NT2/D1 (cell line): ENCODE measurements at regions not wholly inside any gene's neighbourhood (a gene's known extent, or its start where the extent isn't known, plus 50 kb on each side); places are given as distances from the start of the nearest gene placed in this dataset.

Source experiments
- DNase-seq: peaks from one replicate; pipeline ENCODE4 v3.0.0-alpha.2; 2011; ENCODE audit warnings: low read depth, low spot score
- H3K27me3 ChIP-seq: 2 replicates; pipeline ENCODE4 v1.6.0; 2011; ENCODE audit warnings: mild to moderate bottlenecking; ENCODE audit not compliant: insufficient read length, insufficient read depth
- H3K36me3 ChIP-seq: 2 replicates; pipeline ENCODE4 v1.6.1; 2011; ENCODE audit warnings: mild to moderate bottlenecking, low read length, mixed read lengths; ENCODE audit not compliant: insufficient read depth, insufficient read length
- H3K4me1 ChIP-seq: 2 replicates; pipeline ENCODE4 v1.5.1; 2011; ENCODE audit not compliant: insufficient read depth, insufficient read length
- H3K4me3 ChIP-seq: 2 replicates; pipeline ENCODE4 v1.5.1; 2011; ENCODE audit warnings: low read depth; ENCODE audit not compliant: insufficient read length
- H3K9ac ChIP-seq: 2 replicates; pipeline ENCODE4 v1.6.0; 2011; ENCODE audit warnings: low read depth; ENCODE audit not compliant: insufficient read length
- H3K9me3 ChIP-seq: 2 replicates; pipeline ENCODE4 v1.5.1; 2011; ENCODE audit warnings: mild to moderate bottlenecking, low read length; ENCODE audit not compliant: insufficient read depth
- SUZ12 ChIP-seq: IDR thresholded peaks from 2 replicates; pipeline ENCODE4 v1.6.1; 2011; ENCODE audit not compliant: insufficient read length, insufficient read depth; ENCODE audit errors: extremely low read depth
- YY1 ChIP-seq: IDR thresholded peaks from 2 replicates; pipeline ENCODE4 v1.6.1; 2011; ENCODE audit not compliant: insufficient read length, insufficient read depth
- ZNF274 ChIP-seq: IDR thresholded peaks from 2 replicates; pipeline ENCODE4 v1.6.1; 2011; ENCODE audit warnings: mild to moderate bottlenecking, low read depth, low read length

DNA sequence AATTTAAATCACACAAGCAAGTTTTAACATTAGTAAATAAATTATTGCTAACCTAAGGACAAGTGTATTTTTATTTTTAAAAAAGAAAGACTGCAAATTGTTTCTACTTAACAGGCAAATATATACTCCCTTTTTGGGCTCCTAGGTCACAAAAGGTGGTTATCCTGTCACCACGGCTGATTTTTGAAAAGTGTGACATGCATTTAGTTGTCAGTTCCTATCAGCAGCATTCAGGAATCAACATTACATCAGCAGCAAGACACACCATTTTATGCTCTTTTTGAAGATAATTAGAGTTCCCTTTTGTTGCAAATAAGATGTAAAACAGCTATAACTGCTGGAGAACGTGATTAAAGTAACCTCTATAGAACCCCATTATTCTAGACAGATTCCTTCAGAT lies 357.5 kb upstream of the TMCO5A start:
- H3K36me3 ChIP-seq = no peaks in the 10 kb centered on the region
- no peak overlapping the region for H3K4me3 ChIP-seq
- no peak for DNase-seq
- peaks cover 4% of the 10 kb centered on the region; the same call in 1 of the 2 replicates for H3K9me3 ChIP-seq
- H3K9ac ChIP-seq = no peak overlapping the region
- no peaks in the 10 kb centered on the region for H3K4me1 ChIP-seq
- TF ChIP-seq YY1 (no peak), ZNF274 (no peak), SUZ12 (no peak)
- H3K27me3 ChIP-seq = no peaks in the 10 kb centered on the region

DNA sequence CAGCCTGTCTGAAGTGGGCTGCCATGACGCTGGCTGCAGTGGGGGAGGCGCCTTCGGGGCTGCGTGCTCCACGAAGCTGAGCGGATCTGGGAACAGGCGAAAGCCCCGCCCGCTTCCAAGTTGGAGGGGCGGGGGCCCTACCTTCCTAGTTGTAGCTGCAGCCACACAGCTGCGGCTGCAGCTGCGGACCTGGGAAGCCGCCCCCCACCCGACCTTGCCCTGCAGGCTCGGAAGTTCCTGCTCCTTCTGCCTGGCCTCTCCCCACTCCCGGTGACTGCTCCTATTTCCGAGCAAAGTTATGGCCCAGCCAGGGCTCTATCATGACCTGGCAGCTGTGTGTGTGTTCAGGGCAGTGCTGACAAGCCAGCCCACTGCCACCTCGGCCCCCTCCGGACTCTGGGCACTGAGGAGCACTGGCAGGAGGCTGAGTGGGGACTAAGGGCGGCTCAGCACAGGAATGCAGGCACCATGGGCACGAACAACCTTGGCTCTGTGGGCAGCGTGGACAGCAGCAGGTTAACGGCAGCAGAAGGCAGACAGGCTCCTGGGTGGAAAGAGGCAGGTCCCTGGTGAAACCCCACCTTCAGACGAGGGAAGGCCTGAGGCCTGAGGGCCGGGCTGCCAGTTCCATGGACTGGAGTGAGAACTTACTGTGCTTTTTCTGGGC lies 352.4 kb upstream of the TMCO5A start:
- H3K27me3 ChIP-seq = no peaks in the 10 kb centered on the region
- H3K9me3 ChIP-seq = peaks cover 15% of the 10 kb centered on the region; the same call in 1 of the 2 replicates

DNA sequence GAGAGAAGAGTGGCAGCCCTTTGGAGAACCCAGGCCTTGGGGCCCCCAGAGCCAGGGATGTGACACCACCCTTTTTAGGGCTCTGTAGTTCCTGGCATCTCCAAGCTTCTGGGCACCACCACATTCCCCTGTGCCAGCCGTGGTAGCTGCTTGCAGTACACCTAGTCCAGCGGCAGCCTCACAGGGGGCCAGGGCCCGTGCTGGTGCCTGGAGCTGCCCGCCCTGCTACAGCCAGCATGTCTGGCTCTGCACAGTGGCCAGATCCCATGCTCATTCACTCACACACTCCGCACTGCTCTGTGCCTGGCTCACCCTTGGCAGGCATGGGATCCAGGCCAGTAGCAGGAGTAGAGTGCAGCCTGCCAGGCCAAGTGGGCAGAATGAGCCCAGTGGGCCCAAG lies 351.6 kb upstream of the TMCO5A start:
- no peaks in the 10 kb centered on the region for H3K4me1 ChIP-seq
- no peak overlapping the region for H3K9ac ChIP-seq
- H3K4me3 ChIP-seq = no peak overlapping the region
- no peaks in the 10 kb centered on the region for H3K27me3 ChIP-seq
- no peak for DNase-seq
- H3K9me3 ChIP-seq = peaks cover 15% of the 10 kb centered on the region; the same call in 1 of the 2 replicates
- no peak for TF ChIP-seq YY1
- no peak for TF ChIP-seq SUZ12
- TF ChIP-seq ZNF274 = no peak
- no peaks in the 10 kb centered on the region for H3K36me3 ChIP-seq

More for the DNA sequence above, 352.4 kb upstream of the TMCO5A start:
- TF ChIP-seq ZNF274 (no peak), SUZ12 (no peak), YY1 (no peak)
- H3K4me3 ChIP-seq = no peak overlapping the region
- DNase-seq = no peak
- no peaks in the 10 kb centered on the region for H3K4me1 ChIP-seq
- no peak overlapping the region for H3K9ac ChIP-seq
- H3K36me3 ChIP-seq = no peaks in the 10 kb centered on the region

DNA sequence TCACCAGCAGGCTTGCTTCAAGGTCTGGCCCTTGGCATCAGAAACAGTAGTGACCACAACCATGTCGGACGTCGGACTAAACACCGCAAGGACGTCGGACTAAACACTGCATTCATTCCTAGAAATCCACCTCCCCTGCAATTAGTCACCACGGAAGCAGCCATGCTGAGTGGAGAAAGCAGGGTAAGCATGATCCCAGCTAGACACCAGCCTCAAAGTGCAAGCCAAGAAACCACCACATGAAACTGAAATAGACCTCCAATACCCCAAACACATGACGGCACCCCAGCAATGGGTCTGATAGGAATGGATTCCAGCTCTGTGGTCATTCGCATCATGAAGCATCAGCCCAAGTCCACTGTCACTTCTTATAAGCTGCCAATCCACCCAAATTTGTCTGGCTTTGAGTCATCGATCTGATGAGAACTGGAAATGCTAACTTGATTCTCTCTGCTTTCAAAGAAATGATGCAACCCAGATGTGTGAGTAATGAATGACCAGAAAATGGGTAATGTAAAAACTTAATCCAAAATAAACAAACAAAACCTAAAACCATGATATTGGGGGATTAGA lies 348.3 kb upstream of the TMCO5A start:
- no peak for TF ChIP-seq SUZ12
- TF ChIP-seq ZNF274 = no peak
- TF ChIP-seq YY1 = no peak
- no peaks in the 10 kb centered on the region for H3K27me3 ChIP-seq
- H3K9ac ChIP-seq = no peak overlapping the region
- peaks cover 15% of the 10 kb centered on the region; the same call in 1 of the 2 replicates for H3K9me3 ChIP-seq
- H3K36me3 ChIP-seq = no peaks in the 10 kb centered on the region
- no peak for DNase-seq
- H3K4me1 ChIP-seq = no peaks in the 10 kb centered on the region
- H3K4me3 ChIP-seq = no peak overlapping the region

DNA sequence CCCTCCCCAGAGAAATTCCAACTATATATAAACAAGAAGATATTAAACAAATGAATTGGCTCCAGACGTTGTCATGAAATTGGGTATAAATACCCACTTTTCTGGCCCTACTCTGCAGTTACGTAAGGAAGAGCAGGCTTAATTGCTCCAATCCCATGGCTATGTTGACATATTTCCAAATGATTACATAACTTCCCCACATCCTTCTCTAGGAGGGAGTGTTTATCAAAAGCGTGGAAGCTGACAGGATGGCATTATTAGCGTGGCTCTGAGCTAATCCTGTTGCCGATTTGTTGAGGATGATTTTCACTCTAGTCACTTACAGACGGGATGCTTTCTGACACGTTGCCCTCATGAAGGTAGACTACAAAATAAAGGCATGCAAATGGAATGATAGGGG lies 347.5 kb upstream of the TMCO5A start:
- H3K9ac ChIP-seq = no peak overlapping the region
- no peaks in the 10 kb centered on the region for H3K27me3 ChIP-seq
- TF ChIP-seq YY1 (no peak), ZNF274 (no peak), SUZ12 (no peak)
- DNase-seq = no peak
- H3K4me1 ChIP-seq = no peaks in the 10 kb centered on the region
- H3K36me3 ChIP-seq = no peaks in the 10 kb centered on the region
- no peak overlapping the region for H3K4me3 ChIP-seq
- peaks cover 11% of the 10 kb centered on the region; the same call in 1 of the 2 replicates for H3K9me3 ChIP-seq

DNA sequence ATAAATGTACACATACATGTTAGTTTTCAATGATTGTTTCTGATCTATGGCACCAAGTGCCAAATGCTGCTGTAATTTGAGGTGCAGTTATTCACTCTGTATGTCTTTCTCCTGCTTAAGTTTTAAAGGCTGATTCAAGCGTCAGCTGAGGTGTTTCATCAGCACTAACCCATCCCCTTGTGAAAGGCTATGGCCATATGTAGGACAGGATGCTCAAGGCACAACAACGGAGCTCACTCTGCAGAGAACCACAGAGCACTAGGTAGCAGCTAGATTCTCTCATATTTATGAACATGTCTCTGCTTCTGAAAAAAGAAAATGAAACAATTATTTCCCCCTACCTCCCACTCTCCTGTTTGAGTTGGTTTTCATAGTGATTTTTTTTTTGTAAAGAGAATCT lies 340.0 kb upstream of the TMCO5A start:
- H3K27me3 ChIP-seq = no peaks in the 10 kb centered on the region
- TF ChIP-seq ZNF274 (no peak), YY1 (no peak), SUZ12 (no peak)

DNA sequence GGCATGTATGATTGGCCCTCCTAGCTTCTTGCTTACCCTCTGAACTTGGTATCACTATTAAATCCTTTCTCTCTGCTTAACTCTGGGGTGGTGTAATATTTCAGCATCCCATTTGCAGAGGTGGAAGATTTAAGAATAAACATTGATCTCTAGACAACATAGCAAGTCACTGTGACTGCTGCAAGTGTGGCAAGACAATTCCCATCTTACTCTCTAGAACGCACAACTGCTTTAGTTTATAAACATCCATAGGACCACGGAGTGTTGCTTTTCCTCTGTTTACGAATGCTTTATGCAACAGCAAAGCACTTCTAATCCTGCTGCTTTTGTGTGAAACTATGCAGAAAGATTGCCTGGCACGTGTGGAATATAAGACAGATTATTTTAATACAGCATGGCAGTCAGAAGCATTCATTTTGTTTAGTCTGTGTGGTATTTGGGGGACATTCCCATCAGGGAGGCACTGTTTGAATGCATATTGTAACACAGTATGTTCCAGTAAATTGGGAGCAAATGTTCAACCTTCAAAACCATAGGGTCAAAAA lies 338.9 kb upstream of the TMCO5A start:
- Histone ChIP-seq H3K27me3 (no peaks in the 10 kb centered on the region), H3K4me1 (no peaks in the 10 kb centered on the region), H3K4me3 (no peak overlapping the region), H3K9me3 (no peaks in the 10 kb centered on the region), H3K9ac (no peak overlapping the region), H3K36me3 (no peaks in the 10 kb centered on the region)
- TF ChIP-seq SUZ12 = no peak
- no peak for TF ChIP-seq YY1
- no peak for TF ChIP-seq ZNF274
- no peak for DNase-seq

More for the DNA sequence above, 340.0 kb upstream of the TMCO5A start:
- Histone ChIP-seq H3K4me3 (no peak overlapping the region), H3K36me3 (no peaks in the 10 kb centered on the region), H3K9ac (no peak overlapping the region), H3K9me3 (no peaks in the 10 kb centered on the region), H3K4me1 (no peaks in the 10 kb centered on the region)
- DNase-seq = no peak
